ENCODE measurements at regions not wholly inside any gene's neighbourhood (a gene's known extent, or its start where the extent isn't known, plus 50 kb on each side); places are given as distances from the start of the nearest gene placed in this dataset.
"Not testable (repeated sequence)": the region's sequence is repeated elsewhere in the genome, so short reads cannot be mapped to it uniquely, and the experiment has no call there.

DNA sequence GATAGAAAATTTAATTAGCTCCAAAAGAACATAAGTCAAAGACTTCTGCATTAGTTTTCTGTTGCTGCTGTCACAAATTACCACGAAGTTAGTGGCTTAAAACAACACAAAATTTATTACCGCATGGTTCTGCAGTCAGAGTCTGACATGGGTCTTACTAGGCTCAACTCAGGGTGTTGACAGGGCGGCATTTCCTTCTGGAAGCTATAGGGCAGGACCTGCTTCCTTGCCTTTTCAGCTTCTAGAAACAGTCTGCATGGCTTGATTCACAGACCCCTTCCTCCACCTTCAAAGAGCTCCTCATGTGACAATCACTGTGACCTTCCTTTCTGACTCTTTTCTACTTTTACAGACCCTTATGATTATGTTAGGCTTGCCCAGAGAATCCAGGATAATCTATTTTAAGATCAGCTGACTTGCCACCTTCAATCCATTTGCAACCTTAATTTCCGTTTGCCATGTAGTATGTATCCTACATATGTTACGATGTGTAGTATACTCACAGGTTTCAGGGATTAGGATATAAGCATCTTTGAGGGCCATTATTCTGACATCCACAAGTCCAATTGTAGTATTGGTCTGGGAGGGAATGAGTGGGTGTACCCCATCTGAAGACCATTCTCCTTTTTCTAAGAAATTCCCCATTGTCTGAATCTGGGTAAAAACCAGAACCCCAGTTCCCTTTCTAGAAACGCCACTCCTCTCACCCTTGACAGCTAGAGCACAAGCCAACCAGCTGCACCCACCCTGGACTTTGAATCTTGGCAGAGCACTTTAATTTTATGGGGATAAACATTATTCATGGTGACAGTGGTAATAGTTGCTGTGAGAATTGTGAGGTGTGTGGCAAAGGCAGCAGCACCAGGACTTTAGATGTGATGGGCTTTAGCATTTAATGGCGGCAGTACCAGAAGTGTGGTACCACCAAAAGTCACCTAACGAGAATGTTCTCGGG lies 265.5 kb downstream of the KCNJ2 start:
- no peak for DNase-seq (ENCODE audit: low spot score)

DNA sequence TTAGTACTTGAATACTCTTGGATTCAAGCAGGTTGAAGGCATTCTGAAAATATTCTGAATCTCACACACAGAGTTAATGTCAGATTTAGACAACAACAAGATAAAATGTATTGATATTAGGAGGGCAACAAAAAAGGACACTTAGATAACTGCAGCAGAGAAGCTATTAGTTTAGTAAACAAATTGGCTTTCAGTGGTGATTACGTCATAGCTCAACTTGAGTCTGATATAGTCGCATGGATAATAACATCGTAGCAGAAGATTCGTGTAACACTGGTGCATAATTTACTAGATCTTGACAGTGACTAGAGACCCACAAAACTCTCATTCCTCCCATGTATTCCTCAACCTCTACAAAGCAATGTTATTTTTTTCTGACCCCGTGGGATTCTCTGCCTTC lies 268.3 kb downstream of the KCNJ2 start:
- DNase-seq (ENCODE audit: low spot score), result no peak

DNA sequence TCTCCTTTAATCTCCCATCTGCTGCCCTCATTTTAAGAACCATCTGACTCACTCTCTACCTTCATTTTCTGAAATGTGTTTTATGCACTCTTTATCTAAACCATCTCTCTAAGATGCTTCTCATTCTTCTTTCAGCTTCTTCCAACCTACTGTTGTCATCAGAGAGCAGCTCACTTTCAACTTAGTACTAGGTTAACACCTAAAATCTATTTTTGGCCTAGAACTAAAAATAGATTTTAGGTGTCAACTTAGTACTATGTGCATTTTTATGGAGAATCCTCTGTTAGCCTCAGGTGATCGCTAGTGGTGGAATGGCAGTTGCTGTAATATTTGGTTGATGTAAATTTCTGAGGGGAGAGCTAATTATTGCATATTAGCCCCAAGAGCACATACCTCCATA lies 277.1 kb downstream of the KCNJ2 start:
- no peak for DNase-seq (ENCODE audit: low spot score)

DNA sequence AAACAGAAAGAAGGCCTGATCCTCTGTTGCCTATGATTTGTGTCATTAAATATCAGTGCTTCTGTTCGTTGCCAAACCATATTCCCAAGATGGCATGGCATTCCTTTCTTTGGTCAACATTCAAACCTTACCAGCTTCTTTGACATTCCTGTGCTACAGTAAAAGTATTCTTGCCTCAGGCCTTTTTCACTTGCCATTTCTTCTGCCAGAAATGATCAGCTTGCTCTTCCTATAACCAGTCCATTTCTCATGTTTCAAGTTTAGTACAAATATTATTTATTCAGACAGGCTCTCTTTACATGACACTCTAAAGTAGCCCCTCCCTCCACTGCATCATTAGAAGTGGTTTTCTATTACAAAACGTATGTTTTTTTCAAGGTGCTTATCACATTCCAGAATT lies 278.3 kb downstream of the KCNJ2 start:
- no peak for DNase-seq (ENCODE audit: low spot score)

DNA sequence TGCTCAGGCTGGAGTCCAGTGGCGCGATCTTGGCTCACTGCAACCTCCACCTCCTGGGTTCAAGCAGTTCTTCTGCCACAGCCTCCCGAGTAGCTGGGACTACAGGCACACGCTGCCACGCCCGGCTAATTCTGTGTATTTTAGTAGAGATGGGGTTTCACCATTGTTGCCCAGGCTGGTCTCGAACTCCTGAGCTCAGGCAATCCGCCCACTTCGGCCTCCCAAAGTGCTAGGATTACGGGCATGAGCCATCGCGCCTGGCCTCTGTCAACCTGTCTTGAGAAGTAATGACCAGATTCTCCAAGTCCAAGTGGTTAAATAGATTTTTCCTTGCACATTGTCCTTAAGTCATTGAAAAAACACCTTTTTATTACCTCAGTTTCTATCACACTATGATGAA lies 283.7 kb downstream of the KCNJ2 start:
- DNase-seq (ENCODE audit: low spot score), result not testable (repeated sequence)

DNA sequence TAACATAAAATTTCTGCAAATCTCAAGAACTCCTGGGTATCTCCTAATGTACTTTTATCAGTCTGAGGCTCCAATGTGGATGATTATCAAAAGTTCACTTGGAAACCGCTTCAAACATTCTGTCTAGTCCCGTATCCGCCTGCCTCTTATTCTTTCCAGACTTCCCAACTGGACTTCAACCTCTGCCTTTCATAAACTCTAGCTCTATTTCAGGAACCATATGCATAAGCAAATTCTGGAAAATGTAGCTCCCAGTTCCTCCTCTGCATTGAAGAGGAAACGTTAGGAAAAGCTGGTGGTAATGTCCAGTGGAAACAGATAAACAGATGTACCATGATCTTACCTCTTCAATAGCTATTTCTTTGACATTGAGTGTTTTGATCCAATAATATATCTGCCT lies 285.0 kb downstream of the KCNJ2 start:
- DNase-seq (ENCODE audit: low spot score), result no peak

DNA sequence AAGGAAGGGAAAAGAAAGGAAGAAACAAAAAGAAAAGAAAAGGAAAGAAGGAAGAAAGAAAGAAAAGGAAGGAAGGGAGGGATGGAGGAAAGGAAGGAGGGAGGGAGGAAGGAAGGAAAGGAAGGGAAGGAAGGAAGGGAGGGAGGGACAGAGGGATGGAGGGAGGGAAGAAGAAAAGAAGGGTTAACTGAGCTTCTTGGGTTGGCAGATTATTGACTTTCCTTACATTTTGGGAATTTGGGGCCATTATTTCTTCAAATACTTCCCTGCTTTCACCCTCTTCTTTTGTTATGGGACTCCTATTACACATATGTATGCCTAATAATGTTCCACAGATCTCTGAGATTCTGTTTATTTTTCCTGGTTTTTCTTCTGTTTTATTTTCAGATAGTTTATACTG lies 285.6 kb downstream of the KCNJ2 start:
- no peak for DNase-seq (ENCODE audit: low spot score)

DNA sequence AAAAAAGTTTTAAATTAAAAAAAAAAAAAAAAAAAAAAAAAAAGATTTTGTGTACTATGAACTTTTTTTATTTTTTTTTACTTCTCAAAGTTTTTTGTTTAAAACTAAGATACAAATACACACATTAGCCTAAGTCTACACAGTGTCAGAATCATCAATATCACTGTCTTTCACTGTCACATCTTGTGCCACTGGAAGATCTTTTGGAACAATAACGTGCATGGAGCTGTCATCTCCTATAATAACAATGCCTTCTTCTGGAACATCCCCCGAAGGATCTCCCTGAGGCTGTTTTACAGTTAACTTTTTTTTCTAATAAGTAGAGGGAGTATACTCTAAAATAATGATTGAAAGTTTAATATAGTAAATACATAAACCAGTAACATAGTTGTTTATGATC lies 295.7 kb downstream of the KCNJ2 start:
- no peak for DNase-seq (ENCODE audit: low spot score)

DNA sequence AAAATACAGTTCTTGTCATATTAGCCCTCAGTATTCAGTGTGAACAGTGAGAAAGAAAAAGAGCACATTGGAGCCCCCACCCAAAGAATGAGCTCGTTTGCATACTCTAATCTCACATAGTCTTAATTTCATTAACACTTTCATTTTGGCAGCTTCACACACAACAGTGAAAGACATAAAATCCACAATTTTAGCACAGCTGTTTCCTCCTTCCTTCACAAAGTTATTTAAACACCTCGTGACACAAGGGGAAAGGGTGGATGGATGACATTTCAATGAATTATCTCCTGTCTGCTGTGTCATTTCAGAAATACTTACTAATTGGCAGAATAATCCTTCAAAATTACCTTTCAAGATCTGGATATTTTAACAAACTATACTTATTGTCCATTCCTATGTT lies 299.3 kb downstream of the KCNJ2 start:
- DNase-seq (ENCODE audit: low spot score), result no peak

DNA sequence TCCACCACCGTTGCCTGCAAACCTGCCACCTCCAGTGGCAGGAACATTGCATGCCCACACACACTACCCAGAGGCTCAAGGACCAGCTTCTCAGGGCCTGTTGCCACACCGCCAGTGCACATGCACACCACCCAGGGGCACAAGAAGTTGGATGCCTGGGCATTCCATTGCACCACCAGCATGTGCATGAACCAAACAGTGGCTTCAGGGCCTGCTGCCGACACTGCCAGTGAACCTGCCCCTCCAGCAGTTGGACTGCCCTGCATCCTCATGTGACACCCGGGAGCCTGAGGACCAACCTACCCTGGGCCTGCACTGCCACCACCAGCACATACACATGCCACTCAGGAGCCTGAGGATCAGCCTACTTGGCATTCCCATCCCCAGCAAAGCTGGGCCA lies 303.7 kb downstream of the KCNJ2 start:
- DNase-seq (ENCODE audit: low spot score), result no peak

DNA sequence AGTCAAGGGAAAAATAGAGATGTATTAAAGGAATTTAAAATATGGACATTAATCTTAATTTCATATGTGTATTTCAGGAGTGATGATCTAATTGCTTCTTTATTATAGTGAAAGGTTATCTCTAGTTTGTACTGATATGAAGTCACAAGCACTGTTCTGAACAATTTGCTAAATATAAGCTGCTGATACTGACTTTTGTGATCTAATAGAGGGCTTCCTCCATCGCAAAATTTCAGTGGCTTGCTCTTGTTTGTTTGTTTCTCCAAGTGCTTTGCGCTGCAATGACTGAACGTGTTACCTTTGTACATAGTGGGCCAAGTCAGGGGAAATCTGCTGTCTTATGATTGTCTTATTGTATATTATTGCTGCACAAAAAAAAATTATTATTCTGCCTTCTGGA lies 307.0 kb downstream of the KCNJ2 start:
- no peak for DNase-seq (ENCODE audit: low spot score)

DNA sequence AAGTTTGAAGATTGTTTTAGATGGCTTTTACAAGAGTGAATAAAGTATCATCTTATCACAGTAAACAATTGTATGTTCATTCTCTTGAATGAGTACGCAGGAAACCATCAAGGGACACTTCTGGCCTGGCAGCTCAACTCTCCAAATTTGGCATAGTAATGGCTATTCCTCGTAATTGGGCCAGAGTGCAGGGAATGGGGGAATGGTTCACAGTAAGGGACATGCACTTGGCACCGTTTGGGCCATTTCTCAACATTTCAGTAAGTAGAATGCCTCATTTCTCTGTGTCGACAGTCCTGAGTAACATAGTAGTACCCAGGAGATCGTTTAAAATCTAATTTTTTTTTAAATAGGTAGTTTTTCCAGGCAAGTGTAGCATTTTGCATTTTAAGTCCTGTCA lies 309.6 kb downstream of the KCNJ2 start:
- no peak for DNase-seq (ENCODE audit: low spot score)

DNA sequence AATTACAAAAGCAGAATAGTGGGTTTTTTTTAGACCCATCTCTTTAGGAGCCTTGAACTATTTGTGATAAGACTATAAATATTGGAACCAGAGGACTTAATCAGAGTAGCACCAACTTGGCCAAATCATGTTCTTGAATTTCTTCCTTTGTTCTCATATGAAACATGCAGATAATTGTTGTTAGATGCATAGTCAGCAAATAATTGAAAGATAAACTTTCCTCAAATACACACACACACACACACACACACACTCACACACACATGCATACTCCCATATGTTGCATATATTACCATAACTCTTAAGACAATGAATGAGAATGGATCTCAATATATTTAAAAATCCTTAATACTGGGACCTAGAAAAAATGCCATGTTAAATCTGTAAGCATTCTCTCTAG lies 310.4 kb downstream of the KCNJ2 start:
- DNase-seq (ENCODE audit: low spot score), result no peak

DNA sequence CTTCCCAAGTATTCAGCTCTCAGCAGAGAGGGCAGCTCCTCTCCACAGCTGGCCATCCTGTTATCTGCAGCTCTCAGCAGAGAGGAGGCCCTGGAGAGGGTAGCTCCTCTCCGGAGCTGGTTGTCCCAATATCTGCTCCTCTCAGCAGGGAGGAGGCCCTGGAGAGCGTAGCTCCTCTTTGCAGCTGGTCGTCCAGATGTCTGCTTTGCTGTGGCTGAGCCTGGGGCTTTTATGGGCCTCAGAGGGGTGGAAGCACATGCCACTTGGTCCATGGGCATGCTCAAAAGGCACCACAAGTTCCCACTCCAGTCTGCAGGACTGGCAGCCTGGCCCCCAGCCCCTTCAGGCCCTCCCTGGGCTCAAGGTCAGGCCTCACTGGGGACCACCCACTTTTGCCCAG lies 314.3 kb downstream of the KCNJ2 start:
- DNase-seq (ENCODE audit: low spot score), result no peak

DNA sequence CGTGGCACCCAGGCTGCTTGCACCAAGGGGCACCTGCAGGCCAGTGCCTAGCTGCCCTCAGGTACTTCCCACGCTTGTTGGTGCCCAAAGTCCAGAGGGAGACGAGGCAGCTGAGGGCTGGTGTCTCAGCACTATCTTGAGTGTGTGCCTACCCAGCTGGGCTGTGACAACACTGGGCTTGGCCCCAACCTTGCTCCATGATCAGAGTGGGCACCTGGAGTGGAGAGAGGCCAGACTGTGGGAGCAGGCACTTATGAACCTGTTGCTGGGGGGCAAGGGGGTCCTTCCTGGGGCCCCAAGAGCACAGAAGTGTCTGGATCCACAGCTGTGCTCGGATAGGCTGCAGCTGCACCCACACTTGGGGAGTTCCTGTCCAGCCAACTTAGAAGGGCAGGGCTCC lies 314.7 kb downstream of the KCNJ2 start:
- no peak for DNase-seq (ENCODE audit: low spot score)

DNA sequence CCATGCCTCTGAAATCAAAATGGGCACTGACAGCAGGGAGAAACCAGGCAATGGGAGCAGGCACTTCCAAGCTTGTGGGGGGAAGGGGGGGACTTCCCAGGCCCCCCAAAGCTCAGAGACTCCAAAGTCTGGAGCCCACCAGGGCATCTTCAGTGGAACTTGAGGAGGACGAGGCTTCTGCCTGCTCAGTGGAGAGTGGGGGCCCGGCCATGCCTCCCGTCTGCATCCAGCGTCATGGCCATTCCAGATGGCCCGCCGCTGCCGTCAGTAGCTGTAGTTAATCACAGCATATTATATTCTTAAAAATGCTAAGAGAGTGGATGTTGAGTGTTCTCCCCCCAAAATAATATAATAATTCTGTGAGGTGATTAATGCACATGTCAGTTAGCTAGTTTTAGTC lies 315.2 kb downstream of the KCNJ2 start:
- no peak for DNase-seq (ENCODE audit: low spot score)

DNA sequence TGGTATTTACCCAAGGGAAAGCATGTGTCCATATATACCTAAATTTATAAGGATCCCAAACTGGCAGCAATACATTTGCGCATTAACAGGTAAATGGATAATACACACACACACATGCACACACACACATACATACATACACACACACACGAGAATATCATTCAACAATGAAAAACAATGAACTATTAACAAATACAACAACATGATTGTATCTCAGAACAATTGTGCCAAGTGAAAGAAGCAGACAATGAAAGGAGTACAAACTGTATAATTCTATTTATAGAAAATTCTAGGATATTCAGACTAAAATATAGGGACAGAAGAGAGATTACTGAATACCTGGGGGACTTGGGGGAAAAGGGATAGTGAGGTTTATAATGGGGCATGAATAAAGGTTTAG lies 323.0 kb downstream of the KCNJ2 start:
- DNase-seq (ENCODE audit: low spot score), result no peak

DNA sequence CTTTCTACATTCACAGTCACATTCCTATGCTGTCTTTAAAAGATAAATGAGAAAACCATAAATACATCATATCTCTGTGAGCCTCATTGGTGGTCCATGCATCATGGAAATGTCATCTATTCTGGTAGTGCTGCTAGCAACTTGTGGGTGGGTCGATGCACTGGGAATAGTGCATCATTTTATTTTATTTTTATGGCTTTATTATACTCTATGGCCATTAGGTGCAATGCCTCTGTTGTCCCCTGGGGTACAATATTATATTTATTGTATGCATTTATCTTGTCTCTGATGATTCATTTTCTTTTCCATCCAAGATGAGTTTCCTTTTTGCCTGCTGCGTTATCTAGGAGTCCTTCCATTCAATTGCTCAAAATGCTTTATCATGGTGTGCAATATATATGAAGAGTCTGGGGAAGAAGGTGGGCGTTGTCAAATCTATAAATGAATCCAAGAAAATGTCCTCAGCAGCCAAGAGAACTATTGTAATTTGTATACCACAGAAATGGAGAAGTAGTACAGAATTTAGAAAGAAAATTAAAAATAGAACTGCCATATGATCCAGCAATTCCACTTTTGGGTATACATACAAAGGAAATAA lies 324.0 kb downstream of the KCNJ2 start:
- DNase-seq (ENCODE audit: low spot score), result no peak

DNA sequence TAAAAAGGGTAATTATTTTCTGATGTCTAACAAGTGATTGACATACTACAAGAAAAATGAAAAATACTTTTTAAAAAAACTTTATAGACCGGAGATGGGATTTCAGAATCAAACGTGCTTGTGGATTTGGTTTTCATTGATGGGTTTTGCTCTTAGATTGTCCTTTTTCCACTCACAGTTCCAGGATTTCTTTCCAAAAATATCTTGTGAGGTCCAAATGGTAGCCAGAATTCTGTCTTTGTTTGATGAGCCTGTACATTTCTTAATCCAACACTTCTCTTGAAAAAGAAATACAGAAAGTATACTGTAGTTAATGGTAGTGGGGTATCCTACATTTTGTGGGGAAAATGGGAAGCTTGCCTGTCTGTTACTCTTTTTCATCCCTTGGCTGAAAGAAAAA lies 329.3 kb downstream of the KCNJ2 start:
- no peak for DNase-seq (ENCODE audit: low spot score)

DNA sequence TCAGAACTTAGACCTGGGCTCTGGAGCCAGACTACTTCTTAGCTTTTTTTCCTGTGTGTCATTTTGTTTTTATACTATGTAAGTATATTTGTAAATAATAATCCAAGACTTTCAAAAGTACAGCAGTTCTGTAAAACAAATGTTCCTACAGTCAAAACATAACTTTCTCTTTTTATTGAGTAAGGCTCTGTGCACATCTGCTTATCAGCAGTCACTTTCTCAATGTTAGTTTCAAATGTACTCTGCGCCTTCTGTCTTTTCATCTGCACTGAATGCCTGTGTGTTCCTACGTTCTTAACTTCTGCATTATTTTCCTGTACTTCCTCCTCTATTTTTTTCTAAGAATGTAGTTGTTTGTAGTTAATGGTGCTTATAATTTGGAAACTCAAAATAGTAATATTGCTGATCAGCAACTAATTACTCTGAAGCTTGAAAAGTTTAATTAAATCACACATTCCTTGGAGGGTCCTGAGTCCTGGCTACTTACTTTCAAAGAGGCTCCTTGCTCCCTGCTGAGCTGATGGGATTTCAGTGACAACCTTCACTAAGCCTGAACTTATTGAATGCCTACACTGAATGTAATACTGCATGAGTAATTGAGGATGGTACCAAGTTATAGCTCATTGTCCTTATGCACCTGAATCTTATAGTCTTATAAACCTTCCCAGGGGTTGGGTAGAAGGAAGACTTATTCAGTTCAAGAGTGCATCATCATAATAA lies 329.9 kb downstream of the KCNJ2 start:
- DNase-seq (ENCODE audit: low spot score), result no peak

DNA sequence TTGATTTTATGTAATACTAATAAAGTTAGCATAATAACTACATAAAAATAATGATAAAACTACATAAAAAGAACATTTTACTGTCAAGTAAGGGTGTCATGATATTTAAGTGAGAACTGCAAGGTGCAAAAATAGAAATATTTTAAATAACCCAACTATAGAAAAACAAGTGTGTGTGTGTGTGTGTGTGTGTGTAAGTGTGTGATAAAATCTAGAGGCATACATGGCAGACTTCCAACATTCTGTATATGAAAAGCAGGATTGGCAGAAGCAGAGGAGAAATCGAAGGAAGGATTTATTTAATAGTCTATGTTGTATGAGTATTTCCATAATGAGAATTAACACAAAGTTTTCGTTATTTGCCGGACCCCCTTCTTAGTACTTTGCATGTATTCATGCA lies 334.1 kb downstream of the KCNJ2 start:
- DNase-seq (ENCODE audit: low spot score), result no peak

DNA sequence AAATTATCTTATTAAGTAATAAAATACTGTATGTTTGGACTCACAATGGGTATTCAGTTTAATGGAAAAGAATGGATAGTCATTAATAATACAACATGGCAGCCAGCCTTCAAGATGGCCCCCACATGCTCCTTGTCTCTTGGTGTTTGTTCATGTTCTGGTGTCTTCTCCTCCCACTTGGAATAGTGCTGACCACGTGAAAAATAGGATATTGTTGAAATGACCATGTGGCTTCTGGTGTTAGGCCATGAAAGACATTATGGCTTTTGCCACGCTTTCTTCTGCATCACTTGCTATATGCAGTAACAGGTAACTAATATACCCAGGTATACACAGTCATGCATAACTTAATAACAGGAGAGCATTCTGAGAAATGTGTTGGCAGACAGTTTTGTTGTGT lies 341.0 kb downstream of the KCNJ2 start:
- no peak for DNase-seq (ENCODE audit: low spot score)

DNA sequence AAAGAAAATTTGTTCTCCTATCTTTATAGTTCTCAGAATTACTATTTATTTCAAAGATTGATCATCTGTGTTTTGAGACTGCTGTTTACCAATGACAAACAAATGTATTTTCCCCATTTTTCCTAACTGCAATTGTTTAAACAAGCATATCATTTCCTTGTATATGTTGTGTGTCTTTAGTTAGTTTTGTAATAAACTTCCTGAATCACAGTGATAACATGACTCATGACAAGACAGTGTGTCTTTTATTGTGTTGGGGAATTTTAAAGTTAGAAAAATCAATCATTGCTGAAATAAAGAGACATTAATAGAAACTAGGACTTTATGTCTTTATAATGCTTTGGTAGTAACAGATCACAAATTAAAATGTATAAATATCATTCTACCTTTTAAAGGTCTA lies 348.5 kb downstream of the KCNJ2 start:
- no peak for DNase-seq (ENCODE audit: low spot score)

Measured in HuH-7.5 (cell line).